SHP77 treated with DMSO at 0.1 percent for 48 hours (cell line): ENCODE measurements at regions not wholly inside any gene's neighbourhood (a gene's known extent, or its start where the extent isn't known, plus 50 kb on each side); places are given as distances from the start of the nearest gene placed in this dataset.

Experiments
- DNase-seq: peaks from one replicate; lab custom pipeline; 2025; lab: John Stamatoyannopoulos, UW

GRCh38 chr2:12113412-12113811 is 367.0 kb downstream of the LPIN1 start:
- DNase-seq = no peak

GRCh38 chr2:12114816-12115215 is 368.4 kb downstream of the LPIN1 start:
- no peak for DNase-seq

DNA sequence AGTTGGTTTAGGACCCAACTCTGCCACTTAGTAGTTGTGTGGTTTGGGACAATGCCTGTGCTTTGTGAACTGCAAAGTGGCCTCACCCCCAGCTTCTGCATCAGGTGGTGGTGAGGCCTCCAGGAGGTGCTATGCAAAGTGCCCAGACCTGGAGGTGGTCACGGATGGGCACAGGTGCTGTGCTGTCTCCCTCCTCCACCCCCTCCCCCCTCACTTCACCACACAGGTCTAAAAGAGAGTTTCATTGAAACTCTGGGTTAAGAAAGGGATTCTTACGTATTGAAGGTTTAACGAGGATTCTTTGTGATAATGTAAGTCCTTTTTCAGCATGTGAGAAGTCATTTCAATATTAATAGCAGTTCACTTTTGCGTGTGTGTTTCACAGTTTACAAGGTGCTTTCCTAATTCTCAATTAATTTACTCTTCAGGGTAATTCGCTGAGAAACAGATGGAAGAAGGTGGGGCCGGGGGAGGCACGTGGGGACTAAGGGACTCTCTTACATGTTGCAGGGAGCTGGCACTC is 369.9 kb downstream of the LPIN1 start:
- no peak for DNase-seq

DNA sequence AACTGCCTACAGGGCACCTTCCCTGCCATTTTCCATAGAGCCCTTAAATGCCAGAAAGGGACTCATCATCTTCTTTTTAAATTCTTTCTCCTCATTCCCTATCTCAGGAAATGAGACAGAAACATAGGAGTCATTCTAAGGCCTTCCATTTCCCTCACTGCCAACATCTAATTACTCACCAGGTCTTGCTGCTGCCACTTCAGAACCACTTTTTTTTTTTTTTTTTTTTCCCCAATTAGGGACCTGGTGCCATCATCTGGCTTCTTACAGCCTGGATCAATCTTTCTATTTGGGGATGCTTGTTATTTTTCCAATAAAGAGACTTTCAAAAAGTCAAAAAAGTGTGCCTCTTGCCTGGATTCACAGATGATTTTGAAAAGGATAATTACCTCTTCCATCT is 373.4 kb downstream of the LPIN1 start:
- no peak for DNase-seq

DNA sequence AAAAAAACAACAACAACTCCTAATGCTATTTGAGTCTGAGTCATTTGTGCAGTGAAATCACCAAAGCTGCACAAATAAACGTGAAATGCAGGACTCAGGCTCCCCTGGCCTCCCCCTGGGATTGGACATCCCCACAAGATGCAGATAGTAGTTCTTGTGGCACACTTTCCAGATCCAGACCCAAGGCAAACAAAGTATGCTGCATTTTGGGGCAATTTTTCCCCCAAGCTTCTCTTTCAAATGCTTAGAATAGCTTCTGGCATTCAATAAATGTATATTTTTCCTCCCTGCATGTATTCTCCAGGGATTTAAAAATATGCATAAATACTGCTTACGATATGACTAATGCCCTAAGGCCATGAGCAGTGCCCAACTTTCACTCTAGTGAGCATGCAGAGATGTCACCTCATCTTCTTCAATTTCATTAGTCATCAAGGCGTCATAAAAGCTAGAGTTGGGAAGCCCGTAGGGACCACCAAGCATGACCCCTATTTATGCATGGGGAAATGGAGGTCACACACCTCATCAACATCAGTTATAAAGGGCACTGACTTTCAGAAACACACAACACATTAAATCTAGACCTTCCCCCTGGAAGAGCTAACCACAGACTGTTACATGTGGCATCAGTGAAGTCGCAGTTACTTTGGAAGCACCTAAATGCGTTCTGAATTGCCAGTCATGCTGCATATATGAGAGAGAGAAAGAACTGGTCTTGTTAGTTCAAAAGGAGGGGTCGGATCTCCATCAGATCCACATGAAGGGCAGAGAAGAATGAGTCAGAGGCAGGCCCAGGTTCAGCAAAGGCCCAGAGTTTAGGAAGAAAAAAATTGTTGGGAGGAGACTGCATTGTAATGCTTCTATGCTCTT is 374.1 kb downstream of the LPIN1 start:
- no peak for DNase-seq

GRCh38 chr2:12124790-12125189 is 378.4 kb downstream of the LPIN1 start:
- no peak for DNase-seq

DNA sequence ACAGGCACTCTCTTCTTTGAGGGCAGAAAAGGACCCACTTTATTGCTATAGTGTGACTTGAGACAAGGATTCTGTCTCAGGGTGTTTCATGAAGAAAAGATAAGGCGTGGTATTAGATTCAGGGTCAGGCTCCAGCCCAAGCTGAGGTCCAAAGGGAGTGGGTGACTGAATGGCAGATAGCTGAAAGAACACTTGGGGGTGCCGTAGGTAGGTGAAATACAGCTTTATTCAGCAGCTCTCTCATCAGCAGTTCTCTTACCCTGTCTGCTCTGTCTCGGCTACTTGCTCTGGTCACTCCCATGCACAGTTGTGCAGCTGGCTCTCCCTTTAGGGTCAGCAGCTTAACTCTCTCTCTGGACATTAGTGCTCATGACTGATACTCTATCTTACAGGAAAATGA is 379.9 kb downstream of the LPIN1 start:
- no peak for DNase-seq

- no peak for DNase-seq
Measured at GRCh38 chr2:12127638-12128037, 381.2 kb downstream of the LPIN1 start.

DNA sequence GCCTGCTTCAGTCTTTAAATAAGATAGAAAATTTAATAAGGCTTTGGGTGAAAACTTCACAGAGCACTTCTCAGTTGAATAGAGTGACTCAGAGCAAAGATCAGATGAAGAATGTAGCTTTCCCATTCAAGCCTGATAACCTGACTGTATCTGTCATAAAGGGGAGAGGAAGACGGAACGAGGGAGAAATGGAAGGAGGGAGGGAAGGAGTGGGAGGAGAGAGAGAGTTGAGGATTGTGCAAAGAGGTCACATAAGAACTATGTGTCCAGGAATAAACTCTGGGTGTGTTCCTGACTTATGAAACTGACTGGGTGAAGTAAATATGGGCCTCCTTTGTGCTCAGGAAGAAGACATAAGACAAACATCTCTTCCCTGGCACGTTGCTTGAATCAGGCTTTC is 385.5 kb downstream of the LPIN1 start:
- no peak for DNase-seq

DNA sequence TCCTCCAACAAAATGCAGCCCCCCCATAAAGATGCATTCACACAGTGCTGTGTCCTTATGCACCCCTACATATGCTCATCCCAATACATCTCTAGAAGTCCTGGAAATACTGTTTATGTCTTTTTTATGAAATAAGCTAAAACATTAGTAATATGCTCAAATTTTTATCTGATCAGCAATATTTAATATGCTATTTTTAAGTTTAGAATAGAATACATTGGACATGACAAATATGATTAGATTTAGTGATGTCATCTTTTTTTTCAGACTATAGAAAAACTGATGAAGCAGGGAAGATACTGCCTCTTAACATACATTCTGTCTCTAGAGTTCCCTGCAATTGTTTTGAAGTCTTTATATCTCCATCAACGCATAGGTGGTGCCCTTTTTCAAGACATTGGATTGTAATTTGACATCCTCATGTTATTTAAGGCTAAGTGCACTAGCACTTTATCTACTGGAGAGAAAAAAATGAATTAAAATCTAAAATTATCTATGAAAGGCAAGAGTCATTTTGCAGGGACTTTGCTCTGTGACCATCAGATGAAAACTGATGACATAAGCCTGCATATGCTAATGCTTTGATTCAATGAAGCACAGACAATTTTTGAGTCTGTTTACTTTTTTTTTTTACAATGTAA is 395.3 kb downstream of the LPIN1 start:
- DNase-seq = no peak

DNA sequence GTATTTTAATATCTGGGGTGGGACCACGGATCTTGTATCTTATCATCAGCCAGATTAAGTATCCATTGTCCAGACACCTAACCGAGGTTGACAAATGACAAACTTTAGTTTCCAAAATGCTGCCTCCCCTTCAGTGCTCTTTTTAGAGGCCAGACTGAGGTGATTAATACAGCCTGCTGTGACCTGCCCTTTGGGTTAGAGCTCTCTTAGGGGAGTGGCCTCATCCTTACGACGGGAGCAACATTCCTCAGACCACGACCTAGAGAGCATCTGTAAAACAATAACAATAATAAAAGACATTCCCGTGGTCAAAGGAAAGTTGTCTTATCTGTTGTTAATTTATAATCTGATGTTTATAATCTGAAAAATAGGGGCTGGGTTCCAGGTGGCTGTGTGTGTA is 405.3 kb downstream of the LPIN1 start:
- no peak for DNase-seq

DNA sequence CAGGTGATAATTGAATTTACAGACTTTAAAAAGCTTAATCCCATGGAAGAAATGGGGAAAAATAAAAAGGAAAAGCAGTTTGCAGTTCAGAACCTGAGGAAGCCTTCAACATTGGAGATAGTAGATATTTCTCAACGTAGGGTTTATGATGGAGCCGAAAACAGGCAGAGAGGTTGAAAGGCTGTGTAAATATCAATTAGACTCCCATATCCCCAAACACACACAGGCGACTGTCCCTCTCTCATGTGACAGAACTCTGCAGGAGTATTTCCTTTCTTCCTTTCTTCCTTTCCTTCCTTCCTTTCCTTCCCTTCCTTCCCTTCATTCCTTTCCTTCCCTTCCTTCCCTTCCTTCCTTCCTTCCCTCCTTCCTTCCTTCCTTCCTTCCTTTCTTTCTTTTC is 406.5 kb downstream of the LPIN1 start:
- DNase-seq = no peak

- DNase-seq = no peak
Measured at GRCh38 chr2:12155303-12156051, 409.0 kb downstream of the LPIN1 start.

DNA sequence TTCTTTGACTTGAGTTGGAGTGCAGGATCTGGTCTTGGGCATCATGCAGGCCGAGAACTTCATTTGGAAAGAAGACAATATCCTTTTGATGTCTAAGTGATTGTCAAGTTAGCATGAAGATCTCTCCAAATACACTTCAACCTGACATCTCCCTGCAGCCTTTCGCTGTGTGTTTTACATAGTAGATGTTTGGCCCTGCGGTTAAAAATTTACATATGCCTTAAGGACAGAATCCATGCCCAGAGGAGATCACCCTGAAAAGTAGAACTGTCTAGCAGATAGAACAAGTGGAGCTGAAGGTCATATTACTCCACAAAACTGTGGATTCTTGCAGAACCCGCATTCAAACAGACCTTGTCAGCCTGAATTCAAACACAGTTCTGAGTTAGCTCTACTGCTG is 409.9 kb downstream of the LPIN1 start:
- DNase-seq = no peak

GRCh38 chr2:12161085-12161484 is 414.7 kb downstream of the LPIN1 start:
- no peak for DNase-seq

GRCh38 chr2:12162269-12163247 is 416.1 kb downstream of the LPIN1 start:
- no peak for DNase-seq

- no peak for DNase-seq
Measured at GRCh38 chr2:12163866-12164265, 417.4 kb downstream of the LPIN1 start.

- no peak for DNase-seq
Measured at GRCh38 chr2:12164689-12165088, 418.3 kb downstream of the LPIN1 start.

GRCh38 chr2:12167525-12168317 is 421.3 kb downstream of the LPIN1 start:
- DNase-seq = no peak

DNA sequence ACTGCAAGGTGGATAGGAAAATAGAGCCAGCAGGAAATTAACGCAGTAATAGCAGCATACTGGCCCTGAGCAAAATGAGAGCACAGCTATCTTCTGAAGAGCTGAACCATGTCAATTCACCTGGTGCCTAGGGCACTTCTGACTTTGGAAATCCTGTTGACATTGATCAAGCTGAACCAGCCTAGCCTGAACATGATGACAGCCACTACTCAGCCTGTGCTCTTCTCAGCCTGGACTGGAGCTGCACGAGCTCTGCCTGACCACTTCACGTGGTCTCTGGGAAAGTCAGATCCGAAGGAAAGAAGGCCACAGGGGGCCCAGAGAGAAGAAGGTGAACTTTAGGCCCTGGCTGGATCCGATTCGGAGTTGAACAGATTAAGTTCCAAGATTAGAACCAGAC is 421.9 kb downstream of the LPIN1 start:
- no peak for DNase-seq
